SK-N-SH (cell line): ENCODE measurements at regions not wholly inside any gene's neighbourhood (a gene's known extent, or its start where the extent isn't known, plus 50 kb on each side); places are given as distances from the start of the nearest gene placed in this dataset.

ENCODE experiments used
- CTCF ChIA-PET: fragments of 300-600, 350-600 bp; formaldehyde crosslinking; extraction: SDS; loops from one replicate; lab custom pipeline; 2021; lab: Yijun Ruan, JAX
- POLR2A ChIA-PET: fragments of 350-600 bp; sonication (Branson Sonifier 250); formaldehyde crosslinking; extraction: SDS; loops from one replicate; lab custom pipeline; 2020; ENCODE audit warnings: antibody characterized with exemption, inconsistent platforms; lab: Yijun Ruan, JAX
- DNase-seq: peaks from one replicate; pipeline ENCODE4 v3.0.0; 2012
- H2AFZ ChIP-seq: fragments of 200-600 bp; sonication (generic); 2 replicates; pipeline ENCODE4 v1.8.1; 2016; ENCODE audit warnings: antibody characterized with exemption, mild to moderate bottlenecking, low read depth
- H3F3A ChIP-seq: fragments of 200-600 bp; sonication (generic); replicated peaks from 2 replicates; pipeline ENCODE3; 2016; ENCODE audit warnings: antibody characterized with exemption, mild to moderate bottlenecking; ENCODE audit not compliant: insufficient read depth
- H3K27ac ChIP-seq, 2 experiments: fragments of 200-500 bp in 1 of 2; fragments of 200-600 bp in 1 of 2; sonication (Bioruptor generic) in 1 of 2; sonication (generic), shearing (Covaris generic) in 1 of 2; 2 replicates each; pipeline versions ENCODE4 v1.5.1 to v1.6.1; 2014 to 2016; ENCODE audit warnings: low read depth in 2 of 2, inconsistent platforms in 1 of 2, low read length in 1 of 2, mild to moderate bottlenecking in 1 of 2, mixed read lengths in 1 of 2
- H3K27me3 ChIP-seq: fragments of 200-600 bp; sonication (generic), shearing (Covaris generic); 2 replicates; pipeline ENCODE4 v1.6.1; 2016; ENCODE audit warnings: mixed run types; ENCODE audit not compliant: insufficient read depth
- H3K36me3 ChIP-seq, 2 experiments: fragments of 200-500 bp in 1 of 2; fragments of 200-600 bp in 1 of 2; sonication (Bioruptor generic) in 1 of 2; sonication (generic) in 1 of 2; replicated peaks in 1 of 2; 2 replicates each; pipeline versions ENCODE3 to v1.5.1; 2014 to 2016; ENCODE audit warnings: low read length in 1 of 2, mild to moderate bottlenecking in 1 of 2; ENCODE audit not compliant: insufficient read depth in 2 of 2, control insufficient read depth in 1 of 2
- H3K4me1 ChIP-seq, 2 experiments: fragments of 200-500 bp in 1 of 2; fragments of 200-600 bp in 1 of 2; sonication (Bioruptor generic) in 1 of 2; sonication (generic), shearing (Covaris generic) in 1 of 2; 2 replicates each; pipeline versions ENCODE4 v1.5.1 to v1.6.1; 2014 to 2016; ENCODE audit warnings: low read depth in 1 of 2, low read length in 1 of 2, mixed run types in 1 of 2; ENCODE audit not compliant: insufficient read depth in 2 of 2, control insufficient read depth in 1 of 2
- H3K4me2 ChIP-seq: fragments of 200-600 bp; sonication (generic), shearing (Covaris generic); 2 replicates; pipeline ENCODE4 v1.6.1; 2017; ENCODE audit warnings: mixed run types
- H3K4me3 ChIP-seq, 2 experiments: fragments of 200-500 bp in 1 of 2; fragments of 200-600 bp in 1 of 2; sonication (Bioruptor generic) in 1 of 2; sonication (generic), shearing (Covaris generic) in 1 of 2; 2 replicates each; pipeline versions ENCODE4 v1.5.1 to v1.8.1; 2014 to 2016; ENCODE audit warnings: low read depth in 2 of 2, inconsistent platforms in 1 of 2, low read length in 1 of 2, mild to moderate bottlenecking in 1 of 2, mixed read lengths in 1 of 2, moderate library complexity in 1 of 2
- H3K79me2 ChIP-seq: fragments of 200-600 bp; sonication (generic); 2 replicates; pipeline ENCODE4 v1.8.1; 2017; ENCODE audit warnings: mild to moderate bottlenecking; ENCODE audit not compliant: insufficient read depth
- H3K9ac ChIP-seq: fragments of 200-600 bp; sonication (generic); 2 replicates; pipeline ENCODE4 v1.6.1; 2017; ENCODE audit warnings: mixed run types
- H3K9me2 ChIP-seq: fragments of 200-600 bp; sonication (generic); 2 replicates; pipeline ENCODE4 v1.6.1; 2017; ENCODE audit warnings: mixed run types
- H3K9me3 ChIP-seq: fragments of 200-600 bp; sonication (generic); 2 replicates; pipeline ENCODE4 v1.6.1; 2017; ENCODE audit warnings: mixed run types, mild to moderate bottlenecking, moderate library complexity
- H4K20me1 ChIP-seq: fragments of 200-600 bp; sonication (generic); 2 replicates; pipeline ENCODE4 v1.6.1; 2017; ENCODE audit warnings: mild to moderate bottlenecking, mixed run types; ENCODE audit not compliant: insufficient read depth
- CHD2 ChIP-seq: fragments of 150-350 bp; IDR thresholded peaks from 2 replicates; pipeline ENCODE4 v1.6.1; 2018; ENCODE audit warnings: low read length; ENCODE audit not compliant: partially characterized antibody
- EP300 ChIP-seq, 2 experiments: IDR thresholded peaks; 2 replicates each; pipeline versions ENCODE4 v1.4.0 to v1.6.1; 2012; ENCODE audit warnings: borderline replicate concordance in 1 of 2, low read depth in 1 of 2, low read length in 1 of 2
- FOSL2 ChIP-seq: IDR thresholded peaks from 2 replicates; pipeline ENCODE4 v1.4.0; 2012; ENCODE audit warnings: low read depth, mild to moderate bottlenecking, moderate library complexity, borderline replicate concordance
- FOXJ3 ChIP-seq: sonication (generic); formaldehyde crosslinking; IDR thresholded peaks from 2 replicates; pipeline ENCODE4 v1.5.1; 2020; ENCODE audit warnings: mild to moderate bottlenecking, missing genetic modification reagents
- GABPA ChIP-seq: IDR thresholded peaks from 2 replicates; pipeline ENCODE4 v1.4.0; 2012; ENCODE audit warnings: low read depth, mild to moderate bottlenecking
- GATA2 ChIP-seq: sonication (generic); formaldehyde crosslinking; IDR thresholded peaks from 2 replicates; pipeline ENCODE4 v1.5.0; 2020; ENCODE audit warnings: mild to moderate bottlenecking, missing genetic modification reagents
- MXI1 ChIP-seq: IDR thresholded peaks from 2 replicates; pipeline ENCODE4 v1.6.1; 2012; ENCODE audit warnings: mild to moderate bottlenecking, low read depth, low read length, improper control_type of control experiment
- NFIC ChIP-seq: IDR thresholded peaks from 2 replicates; pipeline ENCODE4 v1.4.0; 2012; ENCODE audit warnings: borderline replicate concordance
- NRF1 ChIP-seq: IDR thresholded peaks from 2 replicates; pipeline ENCODE4 v1.6.1; 2012; ENCODE audit warnings: low read depth, mild to moderate bottlenecking, low read length
- RAD21 ChIP-seq: IDR thresholded peaks from 2 replicates; pipeline ENCODE4 v1.6.1; 2012; ENCODE audit warnings: mild to moderate bottlenecking, low read length
- RCOR1 ChIP-seq: fragments of 150-350 bp; IDR thresholded peaks from 2 replicates; pipeline ENCODE4 v1.6.1; 2017; ENCODE audit warnings: antibody characterized with exemption, low read length
- RFX5 ChIP-seq: IDR thresholded peaks from 2 replicates; pipeline ENCODE4 v1.6.1; 2012; ENCODE audit warnings: mild to moderate bottlenecking, improper control_type of control experiment, low read length
- SMC3 ChIP-seq: IDR thresholded peaks from 2 replicates; pipeline ENCODE4 v1.6.1; 2012; ENCODE audit warnings: low read depth, low read length, improper control_type of control experiment
- TAF1 ChIP-seq: IDR thresholded peaks from 2 replicates; pipeline ENCODE4 v1.6.1; 2012; ENCODE audit warnings: low read depth, mild to moderate bottlenecking, low read length, moderate library complexity, borderline replicate concordance
- TCF12 ChIP-seq: IDR thresholded peaks from 2 replicates; pipeline ENCODE4 v1.4.0; 2012
- WGBS: methylation state at CpG from one replicate; pipeline ENCODE4 v1.1.6; 2017; ENCODE audit warnings: low lambda C conversion rate; 5-methylcytosine and 5-hydroxymethylcytosine counted together
- TF ChIP-seq, protein P1 (sequence below): IDR thresholded peaks from 2 replicates; pipeline ENCODE4; 2012

DNA sequence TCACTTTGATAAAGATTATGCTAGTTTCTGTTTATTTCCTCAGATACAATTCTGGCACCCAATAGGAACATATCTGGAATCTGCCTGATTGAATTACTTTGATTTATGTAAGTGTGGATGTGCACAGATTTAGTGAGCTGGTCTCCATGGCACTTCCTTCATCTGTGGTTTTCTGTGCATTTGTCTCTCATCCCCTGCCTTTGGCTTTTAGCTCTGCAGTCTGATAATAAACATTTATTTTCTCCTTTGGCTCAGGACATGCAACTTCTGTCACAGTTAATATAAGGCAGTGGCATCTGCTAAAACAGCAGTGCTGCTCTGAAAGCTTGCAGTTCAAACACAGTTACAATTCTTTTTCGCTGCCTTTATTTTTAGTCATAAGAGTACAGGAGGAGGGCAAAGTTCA is 273.7 kb upstream of the CHRM2 start:
- TF ChIP-seq, protein P1, sequence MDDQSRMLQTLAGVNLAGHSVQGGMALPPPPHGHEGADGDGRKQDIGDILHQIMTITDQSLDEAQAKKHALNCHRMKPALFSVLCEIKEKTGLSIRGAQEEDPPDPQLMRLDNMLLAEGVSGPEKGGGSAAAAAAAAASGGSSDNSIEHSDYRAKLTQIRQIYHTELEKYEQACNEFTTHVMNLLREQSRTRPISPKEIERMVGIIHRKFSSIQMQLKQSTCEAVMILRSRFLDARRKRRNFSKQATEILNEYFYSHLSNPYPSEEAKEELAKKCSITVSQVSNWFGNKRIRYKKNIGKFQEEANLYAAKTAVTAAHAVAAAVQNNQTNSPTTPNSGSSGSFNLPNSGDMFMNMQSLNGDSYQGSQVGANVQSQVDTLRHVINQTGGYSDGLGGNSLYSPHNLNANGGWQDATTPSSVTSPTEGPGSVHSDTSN, result 0 out of 2 replicates have a peak, but pooled peaks have one; percentile 10
- TF ChIP-seq CHD2 (peak; percentile 46), NFIC (no peak), TCF12 (peak; percentile 32; the same call in 1 of the 2 replicates), SMC3 (peak; percentile 15; the same call in 1 of the 2 replicates), NRF1 (no peak), TAF1 (no peak), RCOR1 (peak; percentile 74; the same call in 1 of the 2 replicates), MXI1 (peak; percentile 70), FOXJ3 (CRISPR knock-in tag) (peak; percentile 98), RFX5 (peak; percentile 64), EP300 (IDR thresholded peaks at IDR 0.05; ENCODE audit: borderline replicate concordance in 1 of 2, low read depth in 1 of 2, low read length in 1 of 2) (peak in 1 of 2 experiments; percentile 98; a peak in 2 of 4 replicates), GABPA (no peak), RAD21 (peak; percentile 62), GATA2 (CRISPR knock-in tag) (peak; percentile 95)
- peaks cover 11% of the 10 kb centered on the region; the same call in 1 of the 2 replicates for H3K9me3 ChIP-seq
- no peaks in the 10 kb centered on the region for H3K27me3 ChIP-seq
- peak; percentile 63 for DNase-seq
- CTCF ChIA-PET, result interaction anchor here (0.7 to 2.0 kb wide), 13 partner anchors 14 to 860 kb away, joined by 3 to 11 read pairs (median 3); no protein-coding TSS in a partner anchor
- H3F3A ChIP-seq, result no peaks in the 10 kb centered on the region
- H3K9ac ChIP-seq, result no peak overlapping the region
- WGBS, result 0% methylated on average over 1 of the region's 1 CpG
- H3K4me3 ChIP-seq, result no peak overlapping the region
- H3K79me2 ChIP-seq, result no peaks in the 10 kb centered on the region
- H3K9me2 ChIP-seq, result no peaks in the 10 kb centered on the region
- H2AFZ ChIP-seq, result no peak overlapping the region
- peak overlapping the region in 1 of 2 experiments; percentile 99; a peak in 2 of 4 replicates for H3K27ac ChIP-seq
- POLR2A ChIA-PET, result interaction anchor here (0.7 to 0.8 kb wide), 2 partner anchors 39 to 1548 kb away, joined by 3 read pairs; no protein-coding TSS in a partner anchor
- no peaks in the 10 kb centered on the region for H4K20me1 ChIP-seq
- no peak overlapping the region for H3K4me2 ChIP-seq
- H3K4me1 ChIP-seq, result peaks cover 0 to 24% of the 10 kb centered on the region in 2 experiments; a peak in 2 of 4 replicates
- H3K36me3 ChIP-seq, result no peaks in the 10 kb centered on the region

DNA sequence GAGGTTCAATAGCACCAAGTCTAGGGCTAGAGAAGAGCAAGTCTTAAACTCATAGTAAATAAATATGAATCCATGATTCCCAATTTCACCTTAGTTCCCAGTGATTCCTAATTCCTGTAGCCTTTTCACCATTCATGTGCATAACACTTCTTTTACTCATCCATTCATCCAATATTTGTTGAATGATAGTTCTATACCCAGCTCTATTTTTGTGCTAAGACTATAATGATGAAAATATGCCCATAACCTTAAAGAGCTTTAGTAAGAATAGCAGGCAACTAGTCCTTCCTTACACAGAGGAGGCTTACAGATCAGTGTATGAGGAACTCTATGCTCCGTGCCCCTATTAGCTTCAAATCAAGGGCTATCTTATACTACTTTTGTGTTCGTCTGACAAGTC is 280.2 kb upstream of the CHRM2 start:
- Histone ChIP-seq H3K36me3 (no peaks in the 10 kb centered on the region), H3K9me3 (peaks cover 8% of the 10 kb centered on the region; the same call in 1 of the 2 replicates)
- no peak for TF ChIP-seq MXI1
- TF ChIP-seq FOSL2, result no peak
- TF ChIP-seq, all 33 proteins: peak for 0
- ChIA-PET CTCF (interaction anchor here (0.8 kb wide), 1 partner anchor 287 kb away, joined by 3 read pairs; no protein-coding TSS in a partner anchor), POLR2A (no interaction called here)
- Histone ChIP-seq H2AFZ (no peak overlapping the region), H3K9ac (no peak overlapping the region), H3K27me3 (no peaks in the 10 kb centered on the region), H3K4me2 (no peak overlapping the region), H3K79me2 (no peaks in the 10 kb centered on the region), H3F3A (no peaks in the 10 kb centered on the region), H3K9me2 (peaks cover 2% of the 10 kb centered on the region; the same call in 1 of the 2 replicates), H3K4me3 (no peak overlapping the region), H4K20me1 (no peaks in the 10 kb centered on the region), H3K27ac (no peak overlapping the region), H3K4me1 (peaks cover 0 to 3% of the 10 kb centered on the region in 2 experiments; a peak in 1 of 4 replicates)
- 24% methylated on average over 2 of the region's 2 CpGs for WGBS
- DNase-seq, result no peak
